IMR-90 (cell line): ENCODE measurements at regions not wholly inside any gene's neighbourhood (a gene's known extent, or its start where the extent isn't known, plus 50 kb on each side); places are given as distances from the start of the nearest gene placed in this dataset.

Experiments used
- ATAC-seq: fragments of 200-7000 bp; cut with Tn5 transposase; 2 replicates; pipeline ENCODE4 v1.9.1; 2020; ENCODE audit warnings: low read depth, mild to moderate bottlenecking, moderate library complexity
- BruUV-seq: library from RNA; stranded (reverse); fragments of 400-500 nt; replicated peaks from 2 replicates; lab custom pipeline; 2021; lab: Mats Ljungman, UMichigan
- CTCF ChIA-PET: fragments of 300-600 bp; formaldehyde crosslinking; extraction: SDS; loops from one replicate; lab custom pipeline; 2021; ENCODE audit warnings: antibody characterized with exemption; lab: Yijun Ruan, JAX
- POLR2A ChIA-PET: fragments of 300-600 bp; sonication (Branson Sonifier 250); formaldehyde crosslinking; loops from one replicate; lab custom pipeline; 2022; ENCODE audit warnings: antibody characterized with exemption; ENCODE audit not compliant: unreplicated experiment; lab: Charles Lee
- DNase-seq: peaks from one replicate; pipeline ENCODE4 v3.0.0; 2013
- H2AFZ ChIP-seq: replicated peaks from 2 replicates; pipeline ENCODE3; 2013; ENCODE audit warnings: low read length, mild to moderate bottlenecking; ENCODE audit not compliant: poor library complexity
- H2AK5ac ChIP-seq: 2 replicates; pipeline ENCODE4 v1.6.1; 2013; ENCODE audit warnings: low read depth, low read length, inconsistent platforms
- H2AK9ac ChIP-seq: replicated peaks from 2 replicates; pipeline ENCODE3; 2013; ENCODE audit warnings: mild to moderate bottlenecking, low read depth, low read length, moderate library complexity; ENCODE audit not compliant: poor library complexity
- H2BK120ac ChIP-seq: 2 replicates; pipeline ENCODE4 v1.6.1; 2013; ENCODE audit warnings: low read depth, low read length, inconsistent platforms
- H2BK15ac ChIP-seq: 3 replicates; pipeline ENCODE4 v1.6.1; 2013; ENCODE audit warnings: low read depth, low read length, inconsistent platforms
- H2BK20ac ChIP-seq: 2 replicates; pipeline ENCODE4 v1.6.1; 2013; ENCODE audit warnings: low read depth, mild to moderate bottlenecking, inconsistent platforms, low read length, moderate library complexity
- H2BK5ac ChIP-seq: 2 replicates; pipeline ENCODE4 v1.6.1; 2013; ENCODE audit warnings: mild to moderate bottlenecking, low read depth, low read length, inconsistent platforms; ENCODE audit not compliant: poor library complexity, severe bottlenecking
- H3K14ac ChIP-seq: replicated peaks from 2 replicates; pipeline ENCODE4 v1.6.1; 2013; ENCODE audit warnings: low read depth, low read length, inconsistent platforms
- H3K18ac ChIP-seq: 2 replicates; pipeline ENCODE4 v1.6.1; 2013; ENCODE audit warnings: low read depth, low read length, control low read depth
- H3K23ac ChIP-seq: 2 replicates; pipeline ENCODE4 v1.6.1; 2013; ENCODE audit warnings: low read depth, low read length, inconsistent platforms
- H3K27ac ChIP-seq: 2 replicates; pipeline ENCODE4 v1.5.1; 2013; ENCODE audit warnings: mild to moderate bottlenecking, control low read depth, low read length; ENCODE audit not compliant: insufficient read depth
- H3K27me3 ChIP-seq: 2 replicates; pipeline ENCODE4 v1.6.1; 2013; ENCODE audit warnings: low read length; ENCODE audit not compliant: control insufficient read depth, insufficient read depth
- H3K36me3 ChIP-seq: 2 replicates; pipeline ENCODE4 v1.6.1; 2013; ENCODE audit warnings: low read length, mixed read lengths; ENCODE audit not compliant: control insufficient read depth, insufficient read depth
- H3K4ac ChIP-seq: 2 replicates; pipeline ENCODE4 v1.6.1; 2013; ENCODE audit warnings: low read depth, low read length, inconsistent platforms
- H3K4me1 ChIP-seq: 2 replicates; pipeline ENCODE4 v1.6.1; 2013; ENCODE audit warnings: low read length, mixed read lengths; ENCODE audit not compliant: control insufficient read depth, insufficient read depth
- H3K4me2 ChIP-seq: 2 replicates; pipeline ENCODE4 v1.6.1; 2013; ENCODE audit warnings: low read depth, mild to moderate bottlenecking, control low read depth, low read length, moderate library complexity
- H3K4me3 ChIP-seq: 2 replicates; pipeline ENCODE4 v1.5.1; 2013; ENCODE audit warnings: low read depth, mild to moderate bottlenecking, control low read depth, low read length, moderate library complexity; ENCODE audit not compliant: insufficient read depth
- H3K56ac ChIP-seq: 2 replicates; pipeline ENCODE4 v1.6.1; 2013; ENCODE audit warnings: low read length, inconsistent platforms; ENCODE audit not compliant: insufficient read depth; ENCODE audit errors: extremely low read depth
- H3K79me1 ChIP-seq, 2 experiments: 2 replicates each; pipeline ENCODE4 v1.6.1; 2013; ENCODE audit warnings: low read length in 2 of 2, inconsistent platforms in 1 of 2, low read depth in 1 of 2
- H3K9ac ChIP-seq: 2 replicates; pipeline ENCODE4 v1.6.1; 2013; ENCODE audit warnings: low read depth, low read length, control low read depth
- H3K9me1 ChIP-seq: 2 replicates; pipeline ENCODE4 v1.6.1; 2013; ENCODE audit warnings: low read length, inconsistent platforms; ENCODE audit not compliant: insufficient read depth
- H3K9me3 ChIP-seq: 2 replicates; pipeline ENCODE4 v1.6.1; 2013; ENCODE audit warnings: low read length; ENCODE audit not compliant: control insufficient read depth, insufficient read depth
- H4K20me1 ChIP-seq: 2 replicates; pipeline ENCODE4 v1.6.1; 2013; ENCODE audit warnings: low read length, inconsistent platforms; ENCODE audit not compliant: insufficient read depth
- H4K5ac ChIP-seq: 2 replicates; pipeline ENCODE4 v1.6.1; 2013; ENCODE audit warnings: mild to moderate bottlenecking, low read depth, low read length, control low read depth
- H4K8ac ChIP-seq, 2 experiments: 2 replicates each; pipeline ENCODE4 v1.6.1; 2013; ENCODE audit warnings: low read depth in 2 of 2, low read length in 2 of 2, control low read depth in 1 of 2, inconsistent platforms in 1 of 2
- H4K91ac ChIP-seq: 2 replicates; pipeline ENCODE4 v1.6.1; 2013; ENCODE audit warnings: low read depth, low read length, inconsistent platforms; ENCODE audit not compliant: insufficient read depth
- BHLHE40 ChIP-seq: fragments of 150-350 bp; IDR thresholded peaks from 2 replicates; pipeline ENCODE4 v1.6.1; 2016; ENCODE audit warnings: mild to moderate bottlenecking, low read depth, low read length
- CEBPB ChIP-seq: IDR thresholded peaks from 2 replicates; pipeline ENCODE4 v1.6.1; 2012; ENCODE audit warnings: low read depth, low read length, improper control_type of control experiment
- CHD1 ChIP-seq: IDR thresholded peaks from 2 replicates; pipeline ENCODE4 v1.6.1; 2012; ENCODE audit warnings: low read depth, low read length, improper control_type of control experiment
- FOS ChIP-seq: fragments of 150-350 bp; IDR thresholded peaks from 2 replicates; pipeline ENCODE4 v1.6.1; 2016; ENCODE audit warnings: low read depth, low read length
- MAFK ChIP-seq: IDR thresholded peaks from 2 replicates; pipeline ENCODE4 v1.6.1; 2012; ENCODE audit warnings: low read depth, low read length, improper control_type of control experiment
- MAZ ChIP-seq: IDR thresholded peaks from 2 replicates; pipeline ENCODE4 v1.6.1; 2012; ENCODE audit warnings: low read depth, mild to moderate bottlenecking, low read length, improper control_type of control experiment, moderate library complexity, borderline replicate concordance
- MXI1 ChIP-seq: IDR thresholded peaks from 2 replicates; pipeline ENCODE4 v1.6.1; 2012; ENCODE audit warnings: low read depth, mild to moderate bottlenecking, low read length, moderate library complexity, borderline replicate concordance
- NFE2L2 ChIP-seq: fragments of 150-350 bp; IDR thresholded peaks from 2 replicates; pipeline ENCODE4 v1.6.1; 2016; ENCODE audit warnings: low read depth, mild to moderate bottlenecking, low read length
- POLR2A ChIP-seq: IDR thresholded peaks from 2 replicates; pipeline ENCODE4 v1.6.1; 2012; ENCODE audit warnings: mild to moderate bottlenecking, low read depth, low read length
- RAD21 ChIP-seq: IDR thresholded peaks from 2 replicates; pipeline ENCODE4 v1.6.1; 2012; ENCODE audit warnings: low read length, improper control_type of control experiment
- RCOR1 ChIP-seq: IDR thresholded peaks from 2 replicates; pipeline ENCODE4 v1.6.1; 2012; ENCODE audit warnings: mild to moderate bottlenecking, low read length, improper control_type of control experiment; ENCODE audit not compliant: insufficient replicate concordance
- RFX5 ChIP-seq: IDR thresholded peaks from 2 replicates; pipeline ENCODE4 v1.8.0; 2012; ENCODE audit warnings: low read depth, mild to moderate bottlenecking, low read length, moderate library complexity
- SMC3 ChIP-seq: fragments of 150-350 bp; IDR thresholded peaks from 2 replicates; pipeline ENCODE4 v1.6.1; 2016; ENCODE audit warnings: low read depth, mild to moderate bottlenecking, antibody characterized with exemption, low read length, moderate library complexity
- USF2 ChIP-seq: fragments of 150-350 bp; IDR thresholded peaks from 2 replicates; pipeline ENCODE4 v1.6.1; 2017; ENCODE audit warnings: mild to moderate bottlenecking, antibody characterized with exemption, low read length, low read depth
- dilution Hi-C: fragments of 300-500 bp; cut with HindIII; formaldehyde crosslinking; loops from one replicate; pipeline ENCODE4 v1.14.3; 2018; ENCODE audit warnings: low sequenced_read_pairs; ENCODE audit not compliant: unreplicated experiment
- in situ Hi-C: fragments of 300-500 bp; cut with MboI; formaldehyde crosslinking; loops from 3 replicates; pipeline ENCODE4 v1.14.3; 2019; ENCODE audit warnings: low sequenced_read_pairs, inconsistent platforms, mixed read lengths
- intact Hi-C: fragments of 100-400 bp; cut with micrococcal nuclease; formaldehyde crosslinking; loops from 2 replicates; pipeline ENCODE4 v1.10.0; 2022
- TF ChIP-seq, protein P1 (sequence below): fragments of 150-350 bp; IDR thresholded peaks from 2 replicates; pipeline ENCODE4 v1.6.1; 2016; ENCODE audit warnings: low read depth, mild to moderate bottlenecking, low read length, moderate library complexity, borderline replicate concordance
- TF ChIP-seq, protein P2 (sequence below): conservative IDR thresholded peaks from 2 replicates; pipeline ENCODE4 v1.5.1; 2012; ENCODE audit warnings: mild to moderate bottlenecking, low read depth, low read length, improper control_type of control experiment

GRCh38 chr9:115514454-115514853 lies 396.5 kb upstream of the TNC start:
- Histone ChIP-seq H3K23ac (no peak overlapping the region), H2BK15ac (no peak overlapping the region), H3K79me1 (no peaks in the 10 kb centered on the region), H2BK120ac (peak overlapping the region; percentile 64; the same call in 1 of the 2 replicates), H4K5ac (peak overlapping the region; percentile 60; the same call in 1 of the 2 replicates), H3K9ac (no peak overlapping the region), H3K27me3 (no peaks in the 10 kb centered on the region), H3K9me3 (no peaks in the 10 kb centered on the region), H4K8ac (no peak overlapping the region), H2BK5ac (no peak overlapping the region), H4K20me1 (no peaks in the 10 kb centered on the region), H2BK20ac (0 out of 2 replicates have a peak overlapping the region, but pooled peaks have one; percentile 38), H2AK9ac (no peak overlapping the region), H3K18ac (peak overlapping the region; percentile 82; the same call in 1 of the 2 replicates), H3K4me2 (no peak overlapping the region), H3K36me3 (no peaks in the 10 kb centered on the region), H4K91ac (no peak overlapping the region), H2AFZ (no peak overlapping the region), H3K27ac (no peak overlapping the region), H2AK5ac (no peak overlapping the region), H3K4me1 (peaks cover 8% of the 10 kb centered on the region), H3K56ac (no peak overlapping the region), H3K14ac (no peak overlapping the region), H3K9me1 (peaks cover 5% of the 10 kb centered on the region; the same call in 1 of the 2 replicates), H3K4ac (peak overlapping the region; percentile 42; the same call in 1 of the 2 replicates), H3K4me3 (no peak overlapping the region)
- intact Hi-C loops (no loop called here), dilution Hi-C loops (no loop called here), in situ Hi-C loops (loop anchor here (25.0 kb wide), 1 partner anchor 1077 kb away; no protein-coding TSS in a partner anchor)
- TF ChIP-seq USF2 (no peak), RAD21 (no peak), CHD1 (no peak), FOS (no peak), RCOR1 (no peak), MXI1 (no peak), NFE2L2 (no peak), CEBPB (no peak), POLR2A (no peak), MAZ (no peak), MAFK (no peak), BHLHE40 (no peak), RFX5 (no peak), SMC3 (no peak)
- TF ChIP-seq, protein P1, sequence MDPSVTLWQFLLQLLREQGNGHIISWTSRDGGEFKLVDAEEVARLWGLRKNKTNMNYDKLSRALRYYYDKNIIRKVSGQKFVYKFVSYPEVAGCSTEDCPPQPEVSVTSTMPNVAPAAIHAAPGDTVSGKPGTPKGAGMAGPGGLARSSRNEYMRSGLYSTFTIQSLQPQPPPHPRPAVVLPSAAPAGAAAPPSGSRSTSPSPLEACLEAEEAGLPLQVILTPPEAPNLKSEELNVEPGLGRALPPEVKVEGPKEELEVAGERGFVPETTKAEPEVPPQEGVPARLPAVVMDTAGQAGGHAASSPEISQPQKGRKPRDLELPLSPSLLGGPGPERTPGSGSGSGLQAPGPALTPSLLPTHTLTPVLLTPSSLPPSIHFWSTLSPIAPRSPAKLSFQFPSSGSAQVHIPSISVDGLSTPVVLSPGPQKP = no peak
- TF ChIP-seq, protein P2, sequence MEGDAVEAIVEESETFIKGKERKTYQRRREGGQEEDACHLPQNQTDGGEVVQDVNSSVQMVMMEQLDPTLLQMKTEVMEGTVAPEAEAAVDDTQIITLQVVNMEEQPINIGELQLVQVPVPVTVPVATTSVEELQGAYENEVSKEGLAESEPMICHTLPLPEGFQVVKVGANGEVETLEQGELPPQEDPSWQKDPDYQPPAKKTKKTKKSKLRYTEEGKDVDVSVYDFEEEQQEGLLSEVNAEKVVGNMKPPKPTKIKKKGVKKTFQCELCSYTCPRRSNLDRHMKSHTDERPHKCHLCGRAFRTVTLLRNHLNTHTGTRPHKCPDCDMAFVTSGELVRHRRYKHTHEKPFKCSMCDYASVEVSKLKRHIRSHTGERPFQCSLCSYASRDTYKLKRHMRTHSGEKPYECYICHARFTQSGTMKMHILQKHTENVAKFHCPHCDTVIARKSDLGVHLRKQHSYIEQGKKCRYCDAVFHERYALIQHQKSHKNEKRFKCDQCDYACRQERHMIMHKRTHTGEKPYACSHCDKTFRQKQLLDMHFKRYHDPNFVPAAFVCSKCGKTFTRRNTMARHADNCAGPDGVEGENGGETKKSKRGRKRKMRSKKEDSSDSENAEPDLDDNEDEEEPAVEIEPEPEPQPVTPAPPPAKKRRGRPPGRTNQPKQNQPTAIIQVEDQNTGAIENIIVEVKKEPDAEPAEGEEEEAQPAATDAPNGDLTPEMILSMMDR = no peak
- no peak for ATAC-seq
- POLR2A ChIA-PET = no interaction called here
- BruUV-seq = no TSS peak
- DNase-seq = no peak
- CTCF ChIA-PET = no interaction called here
